CD4-positive, alpha-beta T cell treated with Interleukin-15 for 4 hours (primary cell): ENCODE measurements at regions not wholly inside any gene's neighbourhood (a gene's known extent, or its start where the extent isn't known, plus 50 kb on each side); places are given as distances from the start of the nearest gene placed in this dataset.

Source experiments
- DNase-seq: peaks from one replicate; pipeline ENCODE4 v3.0.0-alpha.2; 2020; ENCODE audit warnings: low spot score

DNA sequence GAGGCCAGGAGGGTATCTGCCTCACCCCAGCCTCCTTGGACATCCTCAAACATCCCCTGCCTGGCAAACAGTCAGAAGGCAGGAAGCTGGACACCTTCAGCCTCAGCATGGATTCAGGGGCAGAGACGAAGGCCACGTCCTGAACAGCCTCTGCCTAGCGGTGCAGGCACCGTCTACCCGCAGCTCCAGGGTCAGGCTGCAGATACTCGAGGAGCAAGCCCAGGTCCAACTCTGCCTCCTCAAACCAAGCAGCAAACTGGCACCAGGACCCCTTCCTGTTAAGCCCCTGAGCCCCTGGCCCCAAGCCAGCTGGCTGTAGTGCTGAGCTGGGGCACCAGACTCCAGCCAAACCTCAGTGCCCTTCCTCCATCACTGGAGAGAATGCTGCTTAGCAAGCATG lies 494.7 kb downstream of the NPHP4 start:
- no peak for DNase-seq

DNA sequence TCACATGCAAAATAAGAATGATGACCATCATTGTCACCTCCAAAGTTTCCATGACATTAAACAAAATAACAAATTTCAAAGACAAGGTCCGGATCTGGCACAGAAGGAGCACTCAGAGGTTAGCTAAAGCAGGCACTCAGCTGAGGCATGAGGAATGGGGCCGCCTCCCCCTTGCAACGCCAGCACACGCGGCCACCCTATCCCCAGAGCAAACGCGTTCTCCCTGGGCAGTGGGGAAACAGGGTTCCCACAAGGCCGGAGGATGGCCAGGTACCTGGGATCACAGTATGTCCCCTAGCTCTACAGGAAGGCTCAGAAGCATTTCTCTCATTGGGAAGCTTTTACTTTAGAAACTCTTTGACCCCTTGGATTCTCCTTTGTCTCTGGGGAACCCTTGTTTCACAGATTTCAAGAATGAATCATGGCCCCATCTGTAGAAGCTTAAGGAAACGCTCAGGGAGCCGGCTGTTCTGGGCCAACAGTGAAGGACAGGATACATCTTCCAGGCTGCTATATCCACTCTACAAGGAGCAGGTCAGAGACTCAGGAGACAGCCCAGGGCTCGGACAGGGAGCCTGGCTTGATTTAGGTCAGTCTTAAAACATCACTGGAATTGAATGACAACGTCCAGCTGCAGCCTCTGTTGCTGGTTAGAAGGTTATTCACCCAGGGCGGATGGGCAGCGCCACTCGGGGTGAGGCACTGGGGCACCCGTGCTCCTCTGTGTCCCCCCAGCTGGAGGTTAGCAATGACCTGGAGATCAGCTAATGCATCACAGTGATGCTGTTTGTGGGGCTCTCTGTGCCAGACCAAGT lies 496.4 kb downstream of the NPHP4 start:
- no peak for DNase-seq

- DNase-seq = no peak
Observed at GRCh38 chr1:5494518-5494917, 497.7 kb downstream of the NPHP4 start.

- no peak for DNase-seq
Observed at GRCh38 chr1:5493851-5494311, 498.3 kb downstream of the NPHP4 start.

- no peak for DNase-seq
Observed at GRCh38 chr1:5493275-5493674, 498.9 kb downstream of the NPHP4 start.

- no peak for DNase-seq
Observed at GRCh38 chr1:5492846-5493245, 499.4 kb downstream of the NPHP4 start.

DNA sequence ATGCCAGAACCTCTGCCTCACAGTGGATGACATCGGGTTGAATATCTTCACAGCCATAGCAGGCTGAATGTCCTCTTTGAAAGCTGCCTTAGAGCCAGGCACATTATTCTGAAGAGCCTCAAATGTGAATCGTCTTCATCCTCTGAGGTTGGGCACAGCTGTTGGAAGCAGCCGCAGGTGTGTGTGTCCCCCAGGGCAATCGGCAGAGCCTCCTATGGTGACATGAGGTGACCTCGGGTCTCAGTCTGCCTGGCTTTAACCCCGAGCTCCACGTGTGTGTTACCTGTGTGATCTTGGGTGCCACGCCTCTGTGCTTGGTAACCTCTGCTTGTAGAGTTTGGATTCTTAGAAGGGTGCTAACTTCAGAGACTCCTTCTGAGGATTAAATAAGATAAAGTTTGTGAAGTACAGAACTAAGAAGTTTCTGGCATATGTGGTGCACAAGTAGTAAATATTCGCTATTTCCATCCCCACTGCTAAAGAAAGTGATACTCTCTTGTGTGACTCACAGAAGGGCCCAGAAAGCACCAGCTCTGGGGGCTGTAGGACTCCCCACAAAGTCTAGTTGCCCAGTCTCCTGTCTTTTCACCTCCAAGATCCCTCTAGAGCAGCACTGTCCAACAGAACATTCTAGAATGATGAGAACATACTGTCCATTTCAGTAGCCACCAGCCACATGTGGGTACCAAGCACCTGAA lies 500.9 kb downstream of the NPHP4 start:
- DNase-seq = no peak

GRCh38 chr1:5490635-5491034 lies 501.6 kb downstream of the NPHP4 start:
- no peak for DNase-seq

DNA sequence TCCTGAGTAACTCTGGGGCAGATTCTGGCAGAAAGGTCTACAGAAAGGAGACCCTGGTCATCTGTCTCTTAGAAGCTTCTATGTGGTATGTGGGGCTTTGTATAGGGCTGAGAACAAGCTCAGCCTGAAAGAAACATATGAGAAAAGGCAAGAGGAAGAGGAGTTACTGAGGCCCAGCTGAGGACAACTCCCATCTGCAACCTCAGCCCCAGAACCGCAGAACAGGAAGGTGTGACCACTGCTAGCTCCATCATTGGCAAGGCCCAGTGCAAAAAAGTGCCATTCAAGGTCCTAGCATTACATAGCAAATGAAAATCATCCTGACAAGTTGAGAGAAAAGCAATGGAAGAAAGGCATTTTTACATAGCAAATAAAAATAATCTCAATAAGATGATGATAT lies 503.8 kb downstream of the NPHP4 start:
- no peak for DNase-seq

DNA sequence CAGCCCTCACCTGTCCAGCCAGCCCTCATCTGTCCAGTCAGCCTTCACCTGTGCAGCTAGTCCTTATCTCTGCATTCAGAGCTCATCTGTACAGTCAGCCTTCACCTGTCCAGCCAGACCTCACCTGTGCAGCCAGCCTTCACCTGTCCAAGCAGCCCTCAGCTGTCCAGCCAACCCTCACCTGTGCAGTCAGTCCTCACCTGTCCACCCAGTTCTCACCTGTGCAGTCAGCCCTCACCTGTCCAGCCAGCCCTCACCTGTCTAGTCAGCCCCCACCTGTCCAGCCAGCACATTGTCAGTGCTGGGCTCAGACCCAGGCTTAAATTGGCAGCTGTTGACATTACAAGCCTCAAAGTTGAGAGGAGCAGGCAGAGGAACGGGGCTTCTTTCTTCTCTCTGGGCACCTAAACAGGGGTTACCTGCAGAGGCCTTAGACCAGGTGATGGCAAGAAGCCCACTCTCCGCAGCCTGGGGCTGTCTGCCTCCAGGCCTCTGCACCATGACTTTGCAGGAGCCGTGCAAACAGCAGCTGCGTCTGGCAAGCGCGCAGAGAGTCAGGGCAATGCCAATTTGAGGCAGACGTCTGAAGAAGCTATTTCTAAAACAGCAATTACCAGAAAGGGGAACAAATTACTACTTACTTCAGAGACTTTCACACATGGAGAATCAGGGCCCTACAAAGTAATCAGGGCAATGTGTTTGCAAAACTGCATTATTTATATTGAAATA lies 506.1 kb downstream of the NPHP4 start:
- DNase-seq = no peak

GRCh38 chr1:5485436-5485835 lies 506.8 kb downstream of the NPHP4 start:
- no peak for DNase-seq

DNA sequence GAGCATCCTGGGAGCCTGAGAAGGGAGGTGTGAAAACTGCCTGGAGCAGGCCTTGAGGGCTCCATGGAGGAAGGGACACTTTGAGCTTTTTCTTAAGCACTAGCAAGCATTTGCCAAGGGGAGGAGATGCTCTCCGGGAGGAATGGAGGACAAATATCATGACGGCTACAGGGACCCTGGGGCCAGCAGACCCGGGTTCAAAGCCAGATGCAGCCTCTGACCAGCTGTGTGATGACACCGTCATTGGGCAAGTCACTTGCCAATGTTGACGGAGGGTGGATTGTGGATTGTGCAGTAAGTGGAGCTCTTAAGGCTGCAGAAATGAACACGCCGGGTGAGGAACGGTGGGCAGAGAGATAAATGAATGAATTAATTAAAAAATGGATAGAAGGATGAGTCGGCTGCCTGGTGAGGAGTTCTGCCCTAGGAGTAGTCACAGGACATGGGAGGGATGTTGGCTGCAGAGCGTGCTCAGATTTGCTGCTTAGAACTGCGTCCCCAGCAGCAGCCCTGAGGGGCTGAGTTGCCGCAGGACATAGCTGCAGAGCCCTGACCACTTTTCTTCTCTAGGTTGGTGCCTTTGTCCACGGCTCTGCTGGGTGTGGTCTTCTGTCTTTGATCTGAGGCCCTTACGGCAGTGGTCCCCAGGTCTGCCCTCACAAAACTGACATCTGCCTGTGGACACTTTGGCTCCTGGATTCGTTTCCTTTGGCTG lies 507.6 kb downstream of the NPHP4 start:
- no peak for DNase-seq

DNA sequence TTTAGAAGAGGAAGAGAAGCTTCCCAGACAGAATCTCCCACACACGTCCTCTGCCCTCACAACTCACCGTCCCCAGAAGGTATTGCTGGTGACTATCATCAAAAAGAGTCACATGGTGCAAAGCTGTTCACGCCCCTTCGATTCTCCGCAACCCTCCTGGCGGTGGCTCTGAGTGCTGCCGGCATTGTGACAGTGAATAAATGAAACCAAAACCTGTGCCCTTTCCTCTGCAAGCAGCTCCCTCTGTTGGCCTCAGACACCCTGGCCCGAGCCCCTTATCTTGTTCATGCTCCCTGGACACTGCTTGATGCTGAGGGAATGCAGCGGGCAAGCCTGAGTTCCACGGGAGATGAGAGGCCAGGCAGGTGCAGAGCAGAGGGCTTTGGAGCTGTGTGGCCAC lies 510.3 kb downstream of the NPHP4 start:
- DNase-seq = peak; percentile 53

DNA sequence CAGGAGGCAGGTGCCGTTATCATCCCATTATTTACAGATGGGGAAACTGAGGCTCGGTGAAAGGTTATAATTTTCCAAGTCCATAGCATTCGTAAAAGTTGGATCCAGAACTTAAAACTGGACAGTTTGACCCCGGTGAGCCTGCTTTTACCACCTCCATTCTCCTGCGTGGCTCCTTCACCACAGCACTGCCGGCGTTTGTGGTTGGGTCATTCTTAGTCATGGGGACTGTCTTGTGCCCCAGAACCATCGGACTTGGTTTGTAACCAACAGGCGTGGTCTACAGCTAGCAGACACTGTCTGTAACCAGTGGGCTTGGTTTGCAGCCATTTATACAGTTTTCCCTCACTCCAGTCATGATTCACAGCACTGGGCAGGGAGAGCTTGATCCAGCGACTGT lies 511.3 kb downstream of the NPHP4 start:
- DNase-seq = no peak

DNA sequence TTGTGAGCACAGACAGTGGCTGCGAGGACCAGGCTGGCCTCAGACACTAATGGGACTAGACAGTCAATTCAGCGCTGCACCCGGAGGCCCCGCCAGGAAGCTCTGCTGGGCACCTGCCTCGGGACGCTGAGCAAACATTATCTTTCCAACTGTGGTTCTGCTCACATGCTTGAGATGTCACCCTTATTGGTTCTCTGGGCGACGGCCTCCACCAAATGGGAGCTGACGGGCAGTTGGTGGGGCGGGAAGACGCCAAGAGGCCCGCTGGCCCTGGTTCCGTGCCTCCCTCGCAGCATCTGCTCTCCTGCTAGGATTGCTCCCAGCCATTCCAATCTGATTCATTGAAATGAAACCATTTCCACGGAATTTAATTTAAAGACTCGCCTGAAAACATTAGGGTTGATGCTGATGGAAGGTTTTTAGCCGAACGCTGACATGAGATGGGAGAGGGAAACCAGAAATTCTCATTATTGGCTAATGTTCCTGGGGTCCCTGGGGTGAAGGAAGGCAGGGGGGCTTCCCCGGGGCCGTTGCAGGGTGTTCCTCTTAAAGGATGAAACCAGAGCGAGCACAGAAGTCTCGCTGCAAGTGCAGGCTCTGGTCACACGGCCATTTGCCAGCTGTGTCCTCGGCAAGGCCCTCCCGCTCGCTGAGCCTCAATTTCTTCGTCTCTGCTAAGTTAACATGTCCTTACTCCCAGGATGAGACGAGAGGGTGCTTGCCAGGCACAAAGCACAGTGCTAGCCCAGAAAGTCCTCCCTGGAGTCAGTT lies 512.2 kb downstream of the NPHP4 start:
- no peak for DNase-seq

DNA sequence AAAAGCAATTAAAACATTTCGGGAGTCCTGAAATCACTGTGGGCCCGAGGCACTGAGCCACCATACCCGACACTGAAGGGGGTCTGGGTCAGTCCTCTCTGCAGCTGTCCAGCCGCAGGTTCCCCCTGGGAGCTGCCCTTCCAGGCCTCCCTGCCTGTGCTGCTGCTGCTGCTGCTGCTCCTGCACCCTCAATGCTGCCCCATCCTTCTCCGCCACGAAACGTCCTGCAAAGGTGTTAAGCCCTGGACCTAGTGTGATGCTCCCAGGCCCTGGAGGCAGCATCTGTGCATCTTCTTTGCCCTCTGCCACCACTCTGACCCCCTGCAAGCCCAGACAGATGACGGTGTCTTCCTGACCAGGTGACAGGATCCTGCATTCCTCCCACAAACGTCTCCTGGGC lies 513.3 kb downstream of the NPHP4 start:
- no peak for DNase-seq

DNA sequence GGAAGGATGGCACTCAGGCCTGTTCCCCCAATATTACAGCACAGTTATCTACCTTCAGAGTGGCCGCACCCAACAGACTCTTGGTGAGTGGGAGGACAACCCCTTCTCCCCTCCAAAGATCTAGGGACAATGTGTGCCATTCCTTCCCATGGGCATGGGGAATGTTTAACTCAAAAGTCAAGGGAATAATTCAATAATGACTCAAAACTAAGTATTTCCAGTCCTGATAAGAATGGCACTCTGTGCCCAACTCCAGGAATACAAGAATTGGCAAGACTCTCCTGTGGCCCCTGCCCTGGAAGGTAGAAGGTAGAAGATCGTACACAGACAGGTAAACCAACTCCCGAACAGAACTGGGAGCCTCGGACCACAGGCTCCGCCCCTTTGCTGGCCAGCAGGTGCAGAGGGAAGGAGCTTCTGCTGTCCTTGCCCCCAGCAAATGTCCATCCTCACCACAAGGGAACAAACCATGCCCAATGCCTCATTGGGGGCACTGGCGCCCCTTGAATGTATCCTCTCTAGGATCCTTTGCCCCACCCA lies 514.0 kb downstream of the NPHP4 start:
- no peak for DNase-seq

GRCh38 chr1:5477716-5478115 lies 514.5 kb downstream of the NPHP4 start:
- DNase-seq = no peak

- no peak for DNase-seq
Observed at GRCh38 chr1:5475572-5475971, 516.7 kb downstream of the NPHP4 start.

DNA sequence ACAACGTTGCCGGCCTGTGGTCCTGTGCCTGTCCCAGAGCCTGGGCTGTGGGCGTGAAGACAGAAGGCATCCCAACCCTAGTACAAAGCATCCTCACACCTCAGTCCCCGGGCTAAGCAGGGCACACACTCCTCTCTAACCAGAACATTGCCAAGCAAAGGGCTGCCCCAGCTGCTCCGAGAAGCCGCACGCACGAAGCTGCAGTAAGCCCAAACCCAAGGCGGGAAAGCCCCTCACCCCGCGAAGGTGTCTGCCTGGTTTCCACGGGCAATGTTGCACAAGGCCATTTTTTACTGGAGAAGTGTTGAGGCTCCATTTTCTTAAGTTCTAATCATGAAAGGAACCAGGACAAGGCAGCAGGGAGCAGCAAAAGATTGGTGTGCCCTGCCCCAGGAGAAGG lies 519.0 kb downstream of the NPHP4 start:
- DNase-seq = no peak

DNA sequence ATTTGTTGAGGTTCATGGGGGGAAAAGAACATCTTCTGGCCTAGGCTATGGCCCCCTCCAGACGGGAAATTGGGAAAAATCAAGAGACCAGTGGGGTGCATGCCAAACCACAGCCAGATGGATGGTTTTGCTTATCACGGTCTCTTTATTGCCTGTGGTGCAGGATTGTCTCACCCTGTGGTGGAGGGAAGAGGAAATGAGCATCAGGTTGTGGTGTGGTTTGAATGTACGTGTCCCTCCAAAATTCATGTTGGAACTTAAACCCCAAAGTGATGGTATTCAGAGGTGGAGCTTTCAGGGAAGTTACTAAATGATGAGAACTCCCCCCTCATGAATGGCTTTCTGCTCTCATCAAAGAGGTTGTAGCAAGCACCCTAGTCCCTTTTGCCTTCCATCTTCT lies 525.7 kb downstream of the NPHP4 start:
- no peak for DNase-seq
